NCI-H2107 treated with DMSO at 0.1 percent for 48 hours (cell line): ENCODE measurements at regions not wholly inside any gene's neighbourhood (a gene's known extent, or its start where the extent isn't known, plus 50 kb on each side); places are given as distances from the start of the nearest gene placed in this dataset.

ENCODE experiments used
- DNase-seq: peaks from one replicate; lab custom pipeline; 2025; ENCODE audit not compliant: unreplicated experiment; lab: John Stamatoyannopoulos, UW

GRCh38 chr6:127053875-127054235 lies 64.6 kb upstream of the RSPO3 start:
- no peak for DNase-seq

- DNase-seq: no peak
These were observed 60.4 kb upstream of the RSPO3 start for GRCh38 chr6:127058027-127058426.

GRCh38 chr6:127058936-127059335 lies 59.5 kb upstream of the RSPO3 start:
- DNase-seq: no peak
